HG03095 (cell line): ENCODE measurements at regions not wholly inside any gene's neighbourhood (a gene's known extent, or its start where the extent isn't known, plus 50 kb on each side); places are given as distances from the start of the nearest gene placed in this dataset.
"Not testable (repeated sequence)": the region's sequence is repeated elsewhere in the genome, so short reads cannot be mapped to it uniquely, and the experiment has no call there.

Experiments used
- ATAC-seq: cut with Tn5 transposase; IDR thresholded peaks from one replicate; pipeline ENCODE4 v1.9.1; 2021; ENCODE audit warnings: moderate library complexity; ENCODE audit not compliant: unreplicated experiment

- ATAC-seq = no peak
Measured at GRCh38 chr1:96559181-96559580, 162.4 kb upstream of the PTBP2 start.

DNA sequence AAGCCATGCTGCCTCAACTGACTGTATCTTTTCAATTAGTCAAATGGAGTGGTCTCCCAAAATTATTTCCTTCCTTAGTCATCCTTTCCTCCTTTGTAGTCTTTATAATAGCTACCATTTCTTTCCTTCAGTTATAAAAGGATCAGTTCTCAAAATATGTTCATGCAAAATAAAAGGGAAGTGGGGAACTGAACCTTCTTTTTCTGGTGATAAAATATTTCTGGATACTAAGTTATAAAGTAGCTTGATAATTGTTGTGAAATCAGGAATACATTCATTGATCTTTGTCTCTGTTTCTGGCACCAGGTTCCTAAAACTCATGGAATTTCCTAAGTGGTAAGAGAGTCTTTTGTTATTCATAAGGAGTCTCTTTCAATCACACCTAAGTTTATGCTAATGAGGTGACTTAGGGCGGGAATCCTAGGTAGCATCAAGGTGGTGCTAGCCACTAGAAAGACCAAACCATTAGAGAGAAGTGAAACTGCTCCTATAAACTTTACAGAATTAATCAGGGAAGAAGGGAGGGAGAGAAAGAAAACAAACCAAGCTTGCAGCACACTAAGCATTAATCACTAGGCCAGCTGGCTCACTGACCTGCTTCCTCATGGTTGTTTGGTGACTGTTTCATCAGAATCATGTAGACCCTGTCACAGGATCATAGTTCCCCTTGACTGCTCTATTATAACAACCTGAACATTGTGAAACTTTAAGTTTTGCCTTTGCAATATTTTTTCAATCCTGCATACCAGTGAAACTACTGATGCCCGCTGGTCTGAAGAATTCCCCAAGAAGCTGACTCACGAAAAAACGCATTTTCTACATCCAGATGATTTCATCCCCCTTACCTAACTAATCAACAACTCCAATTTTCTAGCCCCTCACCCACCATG is 161.6 kb upstream of the PTBP2 start:
- ATAC-seq = no peak

DNA sequence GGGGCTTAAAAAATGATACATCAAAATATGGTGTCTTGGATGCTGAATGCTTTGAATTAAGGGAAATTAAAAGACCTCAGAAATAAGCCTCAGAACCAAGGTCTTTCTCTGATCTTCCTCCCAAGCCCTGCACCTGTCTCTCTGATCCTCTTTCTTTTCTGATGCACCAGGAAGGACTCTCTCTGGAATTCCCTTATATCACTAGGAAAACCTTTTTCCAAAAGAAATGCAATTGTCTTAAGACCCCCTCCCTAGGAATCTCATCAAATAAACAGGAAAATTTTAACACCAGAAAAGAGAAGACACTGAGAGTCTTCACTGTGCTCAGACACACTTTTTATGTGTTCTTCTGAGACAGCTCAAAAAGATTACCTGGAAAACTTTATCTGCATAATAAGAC is 159.5 kb upstream of the PTBP2 start:
- no peak for ATAC-seq

- ATAC-seq = not testable (repeated sequence)
Measured at GRCh38 chr1:96564401-96564800, 157.2 kb upstream of the PTBP2 start.

- ATAC-seq = no peak
Measured at GRCh38 chr1:96565546-96565945, 156.0 kb upstream of the PTBP2 start.

DNA sequence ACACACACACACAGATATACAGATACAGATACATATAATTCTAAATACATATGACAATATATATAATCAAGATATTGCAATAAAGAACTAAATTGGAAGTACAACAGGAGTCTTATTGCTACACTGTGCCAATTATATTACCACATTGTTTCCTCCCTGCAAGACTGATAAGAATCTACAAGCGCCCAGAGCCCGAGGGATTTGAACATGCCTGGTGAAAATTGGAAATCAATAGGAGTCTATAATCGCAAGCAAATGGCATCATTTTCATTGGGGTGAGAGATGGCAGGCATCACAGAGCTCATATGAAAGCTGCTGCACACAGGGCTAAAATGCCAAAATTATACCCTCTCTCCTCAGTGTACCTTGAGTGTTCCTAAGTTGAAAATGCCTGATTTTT is 152.9 kb upstream of the PTBP2 start:
- ATAC-seq = no peak

GRCh38 chr1:96569288-96569687 is 152.3 kb upstream of the PTBP2 start:
- no peak for ATAC-seq

DNA sequence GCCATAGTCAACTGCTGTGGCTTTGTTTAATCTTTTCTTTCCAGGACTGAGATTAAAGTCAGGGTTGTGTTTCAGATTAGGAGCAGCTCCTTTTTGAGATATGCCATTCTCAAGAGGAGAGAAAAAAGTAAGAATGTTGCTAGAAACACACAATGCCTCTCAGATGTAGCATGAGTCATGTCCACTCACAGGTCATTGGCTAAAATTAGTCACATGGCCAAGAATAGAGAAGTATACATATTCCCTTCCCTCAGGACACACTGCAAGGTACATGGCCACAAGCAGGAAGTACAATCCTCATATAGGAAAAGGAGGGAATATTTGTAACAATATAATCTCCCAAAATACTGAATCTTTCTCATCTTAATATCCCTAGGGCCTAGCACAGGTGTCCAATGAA is 141.9 kb upstream of the PTBP2 start:
- ATAC-seq = no peak

DNA sequence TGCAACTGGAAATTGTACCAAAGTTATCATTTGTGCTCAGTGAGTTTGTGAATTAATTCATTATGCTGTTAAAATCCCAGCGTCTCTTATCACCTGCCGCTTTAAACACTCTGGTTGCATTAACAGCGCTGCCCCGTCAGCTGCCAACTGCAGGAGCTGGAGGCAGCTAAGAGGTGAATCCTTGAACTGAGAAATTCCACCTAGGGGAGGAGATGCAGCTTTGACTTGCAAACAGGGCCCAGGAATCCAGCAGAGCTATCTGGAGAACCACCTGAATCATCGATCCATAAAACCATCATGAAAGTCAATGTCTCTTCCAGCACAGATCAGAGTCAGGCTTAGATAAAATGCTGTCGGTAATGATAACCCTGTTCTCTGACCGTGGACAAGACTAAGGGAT is 140.7 kb upstream of the PTBP2 start:
- no peak for ATAC-seq

GRCh38 chr1:96581772-96582171 is 139.8 kb upstream of the PTBP2 start:
- ATAC-seq = no peak

- ATAC-seq = no peak
Measured at GRCh38 chr1:96583903-96584302, 137.7 kb upstream of the PTBP2 start.

DNA sequence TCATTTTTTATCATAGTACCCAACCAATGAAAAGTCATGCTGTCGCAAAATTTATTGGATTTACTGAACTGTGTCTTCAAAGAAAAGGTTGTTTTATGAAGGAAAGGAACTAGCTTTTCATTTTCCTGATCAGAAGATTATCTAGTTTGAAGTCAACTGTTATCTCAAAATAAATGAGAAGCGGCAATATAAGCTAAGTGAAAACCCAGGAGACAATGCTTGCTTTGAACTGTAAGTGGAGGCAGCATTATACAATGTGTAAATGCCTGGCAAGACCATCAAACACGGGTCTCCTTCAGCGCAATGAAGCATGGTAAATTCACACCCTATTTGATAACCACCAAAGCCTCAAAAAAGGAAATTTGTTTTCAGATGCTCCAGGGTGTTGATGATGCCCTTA is 134.4 kb upstream of the PTBP2 start:
- no peak for ATAC-seq

DNA sequence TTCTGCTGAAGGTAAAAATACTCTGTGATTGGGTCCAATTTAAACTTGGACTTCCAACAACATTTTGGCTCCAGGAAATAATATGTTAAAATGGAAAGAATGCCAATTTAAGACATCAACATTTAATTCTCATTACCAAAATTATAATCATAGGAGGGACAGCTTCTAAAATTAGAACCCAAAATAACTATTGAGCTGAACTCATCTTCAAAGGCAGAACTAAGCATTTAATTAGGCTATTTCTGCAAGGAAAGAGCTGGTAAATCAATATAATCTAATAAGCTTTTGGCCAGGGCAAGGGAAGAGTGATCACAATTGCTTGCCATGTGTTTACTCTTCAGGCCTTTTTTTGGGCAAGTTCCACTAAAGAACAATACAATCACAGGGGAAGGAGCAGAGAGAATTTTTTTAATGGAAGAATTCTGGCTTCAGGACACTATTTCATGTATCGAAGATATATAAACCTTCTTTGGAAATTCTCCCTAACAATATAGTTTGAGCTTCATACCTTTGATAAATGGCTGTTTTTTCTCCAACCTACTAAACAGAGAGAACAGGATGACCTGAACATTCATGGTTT is 133.1 kb upstream of the PTBP2 start:
- no peak for ATAC-seq

GRCh38 chr1:96595530-96595929 is 126.1 kb upstream of the PTBP2 start:
- not testable (repeated sequence) for ATAC-seq

- ATAC-seq = peak; percentile 81
Measured at GRCh38 chr1:96596226-96596922, 125.2 kb upstream of the PTBP2 start.

DNA sequence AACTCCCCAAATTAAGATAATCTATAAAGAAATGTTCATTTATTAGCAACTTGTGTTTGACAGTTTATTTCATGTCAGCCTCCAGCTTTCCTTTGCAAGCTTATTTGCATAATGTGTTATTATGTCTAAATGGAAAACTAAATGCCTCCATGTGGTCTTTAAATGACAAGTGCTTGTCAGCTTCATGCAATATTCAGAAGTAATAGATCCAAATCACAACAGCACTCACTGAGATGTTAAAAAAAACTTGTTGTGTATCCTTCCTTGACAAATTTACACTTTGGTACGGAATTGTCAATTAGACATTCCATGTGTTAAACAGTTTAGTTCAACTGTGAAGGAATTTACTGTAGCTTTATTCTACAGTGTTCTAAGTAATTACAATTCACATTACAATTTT is 124.4 kb upstream of the PTBP2 start:
- ATAC-seq = no peak

GRCh38 chr1:96598416-96599168 is 123.0 kb upstream of the PTBP2 start:
- no peak for ATAC-seq

DNA sequence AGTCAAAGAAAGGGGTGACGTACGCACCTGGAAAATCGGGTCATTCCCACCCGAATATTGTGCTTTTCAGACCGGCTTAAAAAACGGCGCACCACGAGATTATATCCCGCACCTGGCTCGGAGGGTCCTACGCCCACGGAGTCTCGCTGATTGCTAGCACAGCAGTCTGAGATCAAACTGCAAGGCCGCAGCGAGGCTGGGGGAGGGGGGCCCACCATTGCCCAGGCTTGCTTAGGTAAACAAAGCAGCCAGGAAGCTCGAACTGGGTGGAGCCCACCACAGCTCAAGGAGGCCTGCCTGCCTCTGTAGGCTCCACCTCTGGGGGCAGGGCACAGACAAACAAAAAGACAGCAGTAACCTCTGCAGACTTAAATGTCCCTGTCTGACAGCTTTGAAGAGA is 117.0 kb upstream of the PTBP2 start:
- ATAC-seq = not testable (repeated sequence)

- not testable (repeated sequence) for ATAC-seq
Measured at GRCh38 chr1:96617375-96617774, 104.2 kb upstream of the PTBP2 start.

DNA sequence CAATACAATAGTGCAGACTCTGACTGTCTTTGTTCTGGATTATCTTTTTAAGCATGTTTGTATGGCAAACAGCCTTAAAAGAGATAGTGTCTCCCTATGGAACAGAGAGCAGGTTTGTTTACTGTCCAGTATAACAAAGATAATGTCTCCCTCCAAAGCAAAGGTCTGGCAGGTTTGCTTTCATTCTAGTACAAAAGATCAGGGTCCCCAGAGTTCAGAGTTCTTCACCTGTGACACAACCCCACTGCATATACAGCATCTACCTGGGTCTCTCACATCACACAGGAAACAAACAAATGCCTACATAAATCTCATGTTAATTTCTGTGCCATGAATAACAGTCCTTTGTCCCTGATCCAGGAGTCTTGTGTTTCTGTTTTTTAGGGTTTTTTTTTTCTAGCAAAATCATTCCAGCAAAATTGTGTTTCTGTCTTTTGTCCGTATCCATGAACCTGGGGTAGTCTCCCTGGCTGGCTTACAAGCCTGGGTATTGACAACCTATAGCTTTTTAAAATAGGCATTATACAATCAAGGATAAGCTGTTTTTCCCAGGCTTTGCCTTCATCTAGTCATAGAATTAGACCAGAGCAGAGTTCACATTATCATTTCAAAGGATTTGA is 89.4 kb upstream of the PTBP2 start:
- no peak for ATAC-seq

GRCh38 chr1:96633695-96634094 is 87.9 kb upstream of the PTBP2 start:
- ATAC-seq = no peak
